ENCODE measurements at regions not wholly inside any gene's neighbourhood (a gene's known extent, or its start where the extent isn't known, plus 50 kb on each side); places are given as distances from the start of the nearest gene placed in this dataset.

GRCh38 chr9:120336753-120337090 is 243.2 kb downstream of the CDK5RAP2 start:
- H3K27ac ChIP-seq (ENCODE audit: low read length in 2 of 2), result no peak overlapping the region
- no peaks in the 10 kb centered on the region for H4K20me1 ChIP-seq (ENCODE audit: control insufficient read depth, insufficient read depth, low read length, poor library complexity, severe bottlenecking)
- H3K4me3 ChIP-seq (ENCODE audit: control extremely low read depth in 1 of 5, extremely low read depth in 1 of 5, insufficient read depth in 1 of 5, low read depth in 2 of 5, low read length in 4 of 5), result no peak overlapping the region
- intact Hi-C loops (cut with micrococcal nuclease), result no loop called here
- no peaks in the 10 kb centered on the region for H3K9me3 ChIP-seq (ENCODE audit: control extremely low read depth in 1 of 3, control insufficient read depth in 2 of 3, insufficient read depth in 1 of 3, low read length in 2 of 3)
- no peak overlapping the region for H3K9ac ChIP-seq (ENCODE audit: low read length)
- no peak for TF ChIP-seq EZH2 (IDR thresholded peaks at IDR 0.05; ENCODE audit: borderline replicate concordance, insufficient read depth, low read depth, low read length, poor library complexity, severe bottlenecking)
- no peak for TF ChIP-seq CTCF (IDR thresholded peaks at IDR 0.05)
- no peaks in the 10 kb centered on the region for H3K4me1 ChIP-seq (ENCODE audit: control insufficient read depth in 2 of 2, insufficient read depth in 2 of 2, low read length in 2 of 2)
- no peak overlapping the region for H2AFZ ChIP-seq (ENCODE audit: insufficient read depth, low read depth, low read length, poor library complexity, severe bottlenecking)
- no peak overlapping the region for H3K4me2 ChIP-seq (replicated peaks; ENCODE audit: low read depth, low read length, poor library complexity, severe bottlenecking)
- Mint-ChIP-seq H3K27ac (no peak overlapping the region), H3K4me3 (no peak overlapping the region), H3K27me3 (peaks cover 29% of the 10 kb centered on the region), H3K4me1 (no peaks in the 10 kb centered on the region), H3K9me3 (ENCODE audit: insufficient read depth) (no peaks in the 10 kb centered on the region)
- peaks cover 0 to 4% (median 0%) of the 10 kb centered on the region in 4 experiments for H3K27me3 ChIP-seq (replicated peaks in 1 of 4; ENCODE audit: control extremely low read depth in 1 of 4, control insufficient read depth in 3 of 4, insufficient read depth in 4 of 4, low read length in 3 of 4)
- ChIA-PET POLR2A (no interaction called here), CTCF (no interaction called here)
- no peak for ATAC-seq (ENCODE audit: low read depth)
- H3K36me3 ChIP-seq (replicated peaks in 1 of 2; ENCODE audit: control extremely low read depth in 1 of 2, control insufficient read depth in 1 of 2, extremely low read depth in 1 of 2, insufficient read depth in 2 of 2, low read length in 1 of 2), result no peaks in the 10 kb centered on the region
- 93% methylated on average over 3 of the region's 4 CpGs for WGBS (ENCODE audit: insufficient coverage)
- no peaks in the 10 kb centered on the region for H3K79me2 ChIP-seq (ENCODE audit: control insufficient read depth, insufficient read depth, low read length)
- DNase-seq, result no peak

GRCh38 chr9:120336021-120336752 is 243.8 kb downstream of the CDK5RAP2 start:
- Histone ChIP-seq H4K20me1 (ENCODE audit: control insufficient read depth, insufficient read depth, low read length, poor library complexity, severe bottlenecking) (no peaks in the 10 kb centered on the region), H2AFZ (ENCODE audit: insufficient read depth, low read depth, low read length, poor library complexity, severe bottlenecking) (no peak overlapping the region), H3K4me3 (ENCODE audit: control extremely low read depth in 1 of 5, extremely low read depth in 1 of 5, insufficient read depth in 1 of 5, low read depth in 2 of 5, low read length in 4 of 5) (no peak overlapping the region), H3K4me2 (replicated peaks; ENCODE audit: low read depth, low read length, poor library complexity, severe bottlenecking) (no peak overlapping the region), H3K9ac (ENCODE audit: low read length) (no peak overlapping the region), H3K36me3 (replicated peaks in 1 of 2; ENCODE audit: control extremely low read depth in 1 of 2, control insufficient read depth in 1 of 2, extremely low read depth in 1 of 2, insufficient read depth in 2 of 2, low read length in 1 of 2) (no peaks in the 10 kb centered on the region), H3K79me2 (ENCODE audit: control insufficient read depth, insufficient read depth, low read length) (no peaks in the 10 kb centered on the region), H3K4me1 (ENCODE audit: control insufficient read depth in 2 of 2, insufficient read depth in 2 of 2, low read length in 2 of 2) (no peaks in the 10 kb centered on the region), H3K9me3 (ENCODE audit: control extremely low read depth in 1 of 3, control insufficient read depth in 2 of 3, insufficient read depth in 1 of 3, low read length in 2 of 3) (no peaks in the 10 kb centered on the region), H3K27ac (ENCODE audit: low read length in 2 of 2) (no peak overlapping the region), H3K27me3 (replicated peaks in 1 of 4; ENCODE audit: control extremely low read depth in 1 of 4, control insufficient read depth in 3 of 4, insufficient read depth in 4 of 4, low read length in 3 of 4) (peaks cover 0 to 4% (median 0%) of the 10 kb centered on the region in 4 experiments)
- H3K27ac Mint-ChIP-seq, result no peak overlapping the region
- no peak overlapping the region for H3K4me3 Mint-ChIP-seq
- ATAC-seq (ENCODE audit: low read depth), result no peak
- TF ChIP-seq CTCF (IDR thresholded peaks at IDR 0.05), result no peak
- peaks cover 24% of the 10 kb centered on the region for H3K27me3 Mint-ChIP-seq
- no peak for DNase-seq
- intact Hi-C loops (cut with micrococcal nuclease), result no loop called here
- 80% methylated on average over 4 of the region's 6 CpGs for WGBS (ENCODE audit: insufficient coverage)
- no peaks in the 10 kb centered on the region for H3K4me1 Mint-ChIP-seq
- POLR2A ChIA-PET, result no interaction called here
- CTCF ChIA-PET, result no interaction called here
- H3K9me3 Mint-ChIP-seq (ENCODE audit: insufficient read depth), result no peaks in the 10 kb centered on the region
